ENCODE measurements at regions not wholly inside any gene's neighbourhood (a gene's known extent, or its start where the extent isn't known, plus 50 kb on each side); places are given as distances from the start of the nearest gene placed in this dataset.

DNA sequence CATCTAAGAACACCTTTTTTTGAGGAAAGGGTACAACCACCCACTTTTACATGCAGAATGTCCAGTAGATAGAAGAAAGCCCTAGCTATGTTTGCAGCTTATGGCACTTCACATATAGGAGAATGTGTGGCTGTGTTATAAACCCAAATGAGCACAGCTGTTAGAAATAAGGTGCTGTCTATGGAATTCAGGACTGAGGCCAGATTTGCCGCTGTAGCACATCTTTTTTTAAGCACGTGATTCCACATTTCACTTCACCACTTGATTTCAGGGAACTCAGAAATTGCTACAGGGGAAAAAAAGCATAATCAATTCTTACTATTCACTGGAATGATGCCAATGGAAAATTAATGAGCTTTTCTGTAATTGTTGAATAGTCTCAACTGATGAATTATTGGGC is 147.2 kb upstream of the ADAMTS5 start:
- DNase-seq: no peak

DNA sequence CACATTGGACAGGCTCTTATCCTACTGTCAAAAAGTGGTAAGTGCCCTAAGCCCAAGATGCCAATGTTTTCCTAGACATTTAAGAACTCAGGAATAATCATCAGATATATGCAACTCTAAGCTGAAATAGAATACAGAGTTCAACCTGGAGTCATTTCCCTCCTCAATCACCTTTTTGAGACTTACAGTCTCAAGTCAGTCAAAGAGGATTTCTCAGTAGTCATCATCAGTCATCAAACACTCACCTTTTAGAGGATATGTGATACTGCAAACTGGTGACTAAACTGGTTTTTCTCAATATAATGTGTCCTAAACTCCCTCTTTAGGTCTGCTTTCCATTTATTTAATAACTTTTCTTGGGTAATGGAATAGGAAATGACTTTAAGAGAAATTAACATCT is 145.3 kb upstream of the ADAMTS5 start:
- DNase-seq: no peak

- no peak for DNase-seq
Observed at GRCh38 chr21:27110956-27111355, 144.1 kb upstream of the ADAMTS5 start.

DNA sequence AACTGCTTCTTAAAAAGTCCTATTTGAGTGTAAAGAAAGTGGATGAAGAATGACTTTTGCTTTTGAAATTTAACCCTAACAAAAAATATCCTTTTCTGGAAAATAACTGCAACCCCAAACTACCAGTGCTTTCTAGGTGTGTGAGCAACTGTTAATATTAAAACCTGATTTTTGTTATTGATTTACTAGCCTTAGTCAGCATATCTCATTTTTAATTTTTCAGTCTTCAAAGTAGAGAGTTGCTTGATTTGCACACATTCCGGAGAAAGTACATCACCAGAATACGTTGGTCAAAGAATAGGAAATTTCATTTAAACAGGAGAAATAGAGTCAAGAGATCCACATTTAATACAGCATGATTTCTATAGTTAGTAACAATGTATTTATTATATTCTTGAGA is 141.8 kb upstream of the ADAMTS5 start:
- DNase-seq: no peak

DNA sequence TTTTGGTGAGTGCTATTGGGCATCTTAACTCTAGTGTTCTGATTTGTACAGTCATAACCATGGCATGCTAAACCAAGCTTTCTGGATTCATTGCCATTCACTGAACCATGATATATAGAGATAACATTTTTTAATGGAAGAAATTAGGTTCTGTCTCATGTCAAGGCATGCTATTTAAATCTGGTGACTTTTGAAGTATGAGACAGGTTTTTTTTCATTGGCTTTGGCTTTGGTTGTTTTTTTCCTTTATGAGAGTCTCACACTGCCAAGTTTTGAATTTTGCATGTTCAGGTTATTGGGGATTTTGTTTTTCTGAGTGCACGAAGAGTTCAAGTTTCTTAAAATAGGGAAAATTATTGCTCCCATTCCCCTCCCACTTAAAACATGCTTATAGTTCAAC is 141.3 kb upstream of the ADAMTS5 start:
- no peak for DNase-seq

GRCh38 chr21:27104846-27105431 is 138.1 kb upstream of the ADAMTS5 start:
- no peak for DNase-seq

GRCh38 chr21:27103768-27104167 is 136.9 kb upstream of the ADAMTS5 start:
- no peak for DNase-seq

- no peak for DNase-seq
Observed at GRCh38 chr21:27101523-27101922, 134.6 kb upstream of the ADAMTS5 start.

- no peak for DNase-seq
Observed at GRCh38 chr21:27094184-27094948, 127.5 kb upstream of the ADAMTS5 start.

DNA sequence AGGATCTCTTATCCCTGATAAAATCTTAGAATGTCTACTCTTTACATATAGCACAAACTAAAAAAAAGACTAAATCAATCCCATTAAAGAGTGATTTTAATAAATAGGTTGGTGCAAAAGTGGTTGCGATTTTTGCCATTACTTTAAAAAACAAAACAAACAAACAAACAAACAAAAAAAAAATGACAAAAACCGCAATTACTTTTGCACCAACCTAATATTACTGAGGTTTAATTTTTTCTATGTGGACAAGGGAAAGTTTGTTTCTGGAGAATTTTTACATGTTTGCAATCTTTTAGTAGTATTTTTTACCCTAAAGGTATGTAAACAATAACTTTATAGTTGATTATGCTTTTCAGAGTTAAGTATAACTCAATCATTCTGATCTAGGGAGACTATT is 119.7 kb upstream of the ADAMTS5 start:
- DNase-seq: no peak

DNA sequence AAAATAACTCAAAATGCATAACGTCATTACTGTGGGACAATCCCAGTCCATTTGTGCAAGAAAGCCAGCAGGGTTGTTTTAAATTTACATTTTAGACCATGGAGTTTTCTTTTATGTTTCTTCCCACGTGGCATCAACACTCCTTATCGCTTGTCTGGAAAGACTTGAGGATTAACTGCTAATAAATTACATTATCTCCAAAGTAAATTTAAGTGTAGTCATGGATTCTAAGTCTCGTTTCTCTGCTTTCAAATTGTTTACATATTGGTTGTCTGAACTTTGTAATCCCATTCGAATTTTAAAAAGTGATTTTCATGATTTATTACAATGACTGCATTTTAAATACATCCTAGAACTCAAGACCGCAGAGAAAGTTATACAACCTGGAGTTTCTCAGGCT is 119.3 kb upstream of the ADAMTS5 start:
- DNase-seq: no peak

GRCh38 chr21:27085387-27085786 is 118.5 kb upstream of the ADAMTS5 start:
- DNase-seq: no peak

DNA sequence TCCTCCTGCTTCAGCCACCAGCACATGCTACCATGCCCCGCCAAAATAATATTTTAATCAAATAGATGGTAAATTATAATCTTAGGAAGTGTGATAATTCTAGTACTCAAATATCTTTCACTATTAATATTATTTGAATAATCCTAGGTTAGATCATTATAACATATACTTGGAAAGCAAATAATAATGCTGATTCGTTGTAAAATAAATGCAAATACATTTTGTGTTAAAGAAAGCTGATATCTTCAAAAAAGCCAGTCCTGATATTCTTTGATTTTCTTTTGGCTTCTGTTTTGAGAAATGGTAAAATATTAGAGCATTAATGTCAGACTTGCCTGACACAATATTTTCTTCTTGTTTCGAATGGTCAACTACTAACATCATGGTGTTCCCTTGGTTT is 116.3 kb upstream of the ADAMTS5 start:
- no peak for DNase-seq

DNA sequence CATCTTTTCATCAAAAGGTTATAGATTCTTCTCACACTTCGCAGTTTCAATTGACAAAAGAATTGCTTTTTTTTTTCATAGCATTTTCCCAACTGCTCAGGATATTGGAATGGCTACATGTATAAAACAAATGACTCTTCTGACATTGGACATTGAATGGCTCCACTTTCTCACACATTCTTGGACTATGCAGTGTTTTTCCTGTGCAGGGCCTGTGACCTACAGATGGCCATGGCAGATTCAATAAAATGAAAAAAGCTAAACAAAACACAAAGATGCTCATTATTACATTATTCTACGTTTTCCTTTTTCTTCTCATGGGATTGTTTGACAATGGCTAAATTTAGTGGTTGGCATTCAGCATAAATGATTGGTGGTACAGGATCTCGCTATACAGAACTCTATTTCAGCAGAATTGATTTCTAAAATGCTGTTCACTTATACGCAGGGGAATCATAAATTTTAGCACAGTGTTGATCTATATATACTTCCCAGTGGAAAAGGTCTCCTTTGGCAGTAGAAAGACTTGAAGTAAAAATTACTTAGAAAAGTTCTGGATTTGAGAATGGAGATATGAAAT is 115.6 kb upstream of the ADAMTS5 start:
- no peak for DNase-seq

GRCh38 chr21:27079636-27080240 is 112.8 kb upstream of the ADAMTS5 start:
- DNase-seq: no peak

DNA sequence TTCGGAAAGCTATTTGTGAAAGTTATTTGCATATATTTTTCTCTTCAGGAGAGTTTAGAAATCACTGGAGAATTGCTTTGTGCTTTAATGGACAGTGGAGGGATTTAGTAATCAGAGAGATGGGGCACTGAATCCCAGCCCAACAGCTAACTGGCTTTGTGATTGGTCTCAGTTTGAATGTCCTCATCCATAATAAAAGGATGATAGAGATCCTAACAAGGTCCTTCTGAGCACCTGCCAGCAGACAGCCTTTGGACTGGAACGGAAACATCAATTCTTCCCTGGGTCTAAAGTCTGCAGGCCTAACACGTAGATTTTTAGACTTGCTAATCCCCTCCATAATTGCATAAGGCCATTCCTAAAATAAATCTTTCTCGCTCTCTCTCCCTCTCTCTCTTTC is 112.0 kb upstream of the ADAMTS5 start:
- no peak for DNase-seq

- no peak for DNase-seq
Observed at GRCh38 chr21:27077501-27077900, 110.6 kb upstream of the ADAMTS5 start.

DNA sequence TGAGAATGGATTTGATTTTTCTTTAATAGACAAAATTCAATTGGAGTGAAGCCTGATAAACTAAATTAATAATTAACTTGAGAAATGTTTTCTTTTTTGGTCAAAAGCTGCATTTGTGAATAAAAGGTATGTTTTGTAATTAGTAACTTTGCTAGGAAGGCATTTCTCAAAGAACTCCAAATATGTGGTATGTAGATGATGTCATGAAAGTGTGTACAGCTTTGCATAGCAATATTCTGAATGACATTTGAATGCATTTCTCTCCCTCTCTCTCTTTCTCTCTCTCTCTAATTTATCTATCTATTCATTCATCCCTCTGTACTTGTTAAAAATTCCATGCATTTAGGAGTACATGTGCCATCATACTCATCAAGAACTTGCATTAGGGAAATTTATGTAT is 109.1 kb upstream of the ADAMTS5 start:
- DNase-seq: no peak

GRCh38 chr21:27070861-27071670 is 104.2 kb upstream of the ADAMTS5 start:
- no peak for DNase-seq

GRCh38 chr21:27068811-27069210 is 101.9 kb upstream of the ADAMTS5 start:
- DNase-seq: no peak

DNA sequence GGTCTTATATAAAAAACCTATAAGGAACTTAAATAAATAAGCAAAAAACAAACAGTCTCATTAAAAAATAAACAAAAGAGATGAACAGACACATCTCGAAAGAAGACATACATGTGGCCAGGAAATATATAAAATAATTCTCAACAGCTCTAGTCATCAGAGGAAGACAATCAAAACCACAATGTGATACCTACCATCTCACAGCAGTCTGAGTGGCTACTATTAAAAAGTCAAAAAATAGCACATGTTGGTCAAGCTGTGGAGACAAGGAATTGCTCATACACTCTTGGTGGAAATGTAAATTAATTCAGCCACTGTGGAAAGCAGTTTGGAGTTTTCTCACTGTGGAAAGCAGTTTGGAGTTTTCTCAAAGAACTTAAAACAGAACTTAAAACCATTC is 100.3 kb upstream of the ADAMTS5 start:
- no peak for DNase-seq

DNA sequence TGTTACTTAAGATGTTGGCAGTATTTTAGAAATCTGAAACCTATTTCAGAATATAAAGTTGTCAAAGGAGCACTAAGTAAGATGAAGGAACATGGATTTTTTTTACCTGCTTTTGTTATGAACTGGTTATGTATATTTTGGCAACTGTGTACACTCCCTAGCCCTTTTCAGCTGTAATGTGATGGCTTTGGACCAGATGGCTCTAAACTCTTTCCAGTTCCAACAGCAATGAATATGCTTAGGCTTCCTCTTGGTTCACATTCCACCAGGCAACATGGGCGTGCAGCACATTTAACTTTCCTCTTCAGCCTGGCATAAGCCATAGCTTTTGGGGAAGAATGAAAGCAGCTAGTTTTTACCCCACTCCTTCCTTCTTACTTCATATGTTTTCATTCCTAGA is 95.6 kb upstream of the ADAMTS5 start:
- DNase-seq: no peak

DNA sequence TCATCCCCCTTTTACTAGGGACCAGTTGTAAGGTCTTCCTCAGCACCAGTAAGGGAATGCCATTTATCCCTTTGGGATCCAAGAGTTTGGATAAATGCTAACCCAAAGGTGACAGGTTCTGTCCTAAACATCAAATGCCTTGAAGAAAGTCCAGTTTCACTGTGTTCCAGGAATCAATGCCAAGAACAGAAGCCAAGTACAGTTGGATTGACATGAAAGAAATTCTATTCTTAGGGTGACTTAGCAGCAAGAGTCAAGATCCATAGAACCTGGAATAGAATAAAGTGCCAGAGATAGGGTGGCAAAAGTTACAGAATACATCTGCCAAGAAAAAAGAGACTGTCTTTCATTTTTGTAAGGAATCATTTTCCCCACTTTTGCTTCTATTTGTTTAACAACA is 94.9 kb upstream of the ADAMTS5 start:
- no peak for DNase-seq

Measured in activated effector memory CD4-positive, alpha-beta T cell treated with anti-CD3 and anti-CD28 coated beads, Interleukin-2, amount 50 U/mL, for 16 hours (primary cell).